ENCODE measurements at regions not wholly inside any gene's neighbourhood (a gene's known extent, or its start where the extent isn't known, plus 50 kb on each side); places are given as distances from the start of the nearest gene placed in this dataset.

DNA sequence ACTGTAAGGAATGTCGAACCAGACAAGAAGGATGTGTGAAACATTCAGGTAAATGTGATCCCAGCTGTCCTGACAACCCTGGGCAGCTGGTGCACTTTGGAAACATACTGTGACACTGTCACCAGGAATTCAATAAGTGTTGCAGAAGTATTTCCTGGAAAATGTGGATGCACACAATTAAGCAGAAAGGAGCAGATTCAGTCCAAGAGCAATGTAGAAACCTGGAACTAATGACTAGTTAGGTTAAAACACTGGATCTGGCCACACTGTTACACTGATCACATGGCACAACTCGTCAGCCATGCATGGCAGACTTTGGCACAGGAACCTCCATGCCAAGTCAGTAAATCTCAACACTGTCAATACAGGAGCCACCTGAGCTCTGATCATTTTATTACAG is 109.0 kb downstream of the FAM174A start:
- TF ChIP-seq CTCF (IDR thresholded peaks at IDR 0.05), result no peak
- no peak for TF ChIP-seq POLR2A (IDR thresholded peaks at IDR 0.05)
